Endothelial cell of umbilical vein (primary cell): ENCODE measurements at regions not wholly inside any gene's neighbourhood (a gene's known extent, or its start where the extent isn't known, plus 50 kb on each side); places are given as distances from the start of the nearest gene placed in this dataset.

Experiments used
- BruUV-seq: library from RNA; stranded (reverse); fragments of 400-500 nt; replicated peaks from 2 replicates; lab custom pipeline; 2021; lab: Mats Ljungman, UMichigan
- CTCF ChIA-PET: fragments of 300-600, 350-600 bp; sonication (Branson Sonifier 250); formaldehyde crosslinking; loops from one replicate; lab custom pipeline; 2021; ENCODE audit warnings: antibody characterized with exemption, inconsistent platforms; lab: Charles Lee
- POLR2A ChIA-PET: fragments of 300-600, 350-600 bp; sonication (Branson Sonifier 250); formaldehyde crosslinking; loops from one replicate; lab custom pipeline; 2021; ENCODE audit warnings: antibody characterized with exemption, inconsistent platforms; lab: Charles Lee
- DNase-seq: peaks from one replicate; pipeline ENCODE4 v3.0.0-alpha.2; 2011; ENCODE audit warnings: low read depth, low spot score
- FAIRE-seq: peaks from 2 replicates; lab custom pipeline; 2011; peaks lifted over from hg19 to GRCh38; lab: Jason Lieb, UNC
- H2AFZ ChIP-seq: 2 replicates; pipeline ENCODE4 v1.6.0; 2012; ENCODE audit warnings: low read depth, low read length, control low read depth, inconsistent platforms
- H3K27ac ChIP-seq: 2 replicates; pipeline ENCODE4 v1.5.1; 2011; ENCODE audit warnings: low read depth, mild to moderate bottlenecking, control low read depth, low read length, moderate library complexity; ENCODE audit not compliant: insufficient read depth
- H3K27me3 ChIP-seq, 2 experiments: 2 replicates each; pipeline versions ENCODE4 v1.6.0 to v1.6.1; 2011; ENCODE audit warnings: low read length in 2 of 2, mixed read lengths in 1 of 2; ENCODE audit not compliant: control insufficient read depth in 2 of 2, insufficient read depth in 2 of 2
- H3K36me3 ChIP-seq, 2 experiments: 2 replicates in 1 of 2; 3 replicates in 1 of 2; pipeline ENCODE4 v1.5.1; 2011; ENCODE audit warnings: low read length in 2 of 2, mild to moderate bottlenecking in 1 of 2, moderate library complexity in 1 of 2; ENCODE audit not compliant: control insufficient read depth in 2 of 2, insufficient read depth in 2 of 2; ENCODE audit errors: extremely low read depth in 1 of 2
- H3K4me1 ChIP-seq: 3 replicates; pipeline ENCODE4 v1.5.1; 2011; ENCODE audit warnings: mild to moderate bottlenecking, low read length; ENCODE audit not compliant: control insufficient read depth, insufficient read depth; ENCODE audit errors: extremely low read depth
- H3K4me2 ChIP-seq: 2 replicates; pipeline ENCODE4 v1.6.1; 2011; ENCODE audit warnings: low read length, control low read depth, mixed read lengths; ENCODE audit not compliant: insufficient read depth
- H3K4me3 ChIP-seq, 3 experiments: fragments of 200-600 bp in 1 of 3; sonication (generic), shearing (Covaris generic) in 1 of 3; replicated peaks in 1 of 3; 2 replicates each; pipeline ENCODE4 v1.5.1; 2011 to 2016; ENCODE audit warnings: control low read depth in 3 of 3, low read length in 3 of 3, mild to moderate bottlenecking in 2 of 3, inconsistent platforms in 1 of 3, low read depth in 1 of 3, moderate library complexity in 1 of 3; ENCODE audit not compliant: insufficient read depth in 1 of 3
- H3K79me2 ChIP-seq: 2 replicates; pipeline ENCODE4 v1.6.0; 2012; ENCODE audit warnings: low read length, inconsistent platforms; ENCODE audit not compliant: control insufficient read depth, insufficient read depth
- H3K9ac ChIP-seq: replicated peaks from 2 replicates; pipeline ENCODE3; 2011; ENCODE audit warnings: low read length, control low read depth; ENCODE audit not compliant: insufficient read depth; ENCODE audit errors: extremely low read depth
- H3K9me1 ChIP-seq: replicated peaks from 3 replicates; pipeline ENCODE4 v1.6.0; 2011; ENCODE audit warnings: mild to moderate bottlenecking, low read length; ENCODE audit not compliant: control insufficient read depth, insufficient read depth; ENCODE audit errors: extremely low read depth
- H3K9me3 ChIP-seq: replicated peaks from 2 replicates; pipeline ENCODE4 v1.5.1; 2012; ENCODE audit warnings: low read length, inconsistent platforms; ENCODE audit not compliant: control insufficient read depth, insufficient read depth
- H4K20me1 ChIP-seq: replicated peaks from 2 replicates; pipeline ENCODE3; 2011; ENCODE audit warnings: mild to moderate bottlenecking, low read length; ENCODE audit not compliant: control insufficient read depth, insufficient read depth; ENCODE audit errors: extremely low read depth
- CTCF ChIP-seq, 2 donors: IDR thresholded peaks; 1 replicate in 1 of 2; 2 replicates in 1 of 2; pipeline ENCODE4 v1.5.1; 2011; ENCODE audit warnings: low read length in 2 of 2, mild to moderate bottlenecking in 2 of 2, moderate library complexity in 2 of 2, control low read depth in 1 of 2, inconsistent platforms in 1 of 2, low read depth in 1 of 2; ENCODE audit not compliant: insufficient read depth in 1 of 2; ENCODE audit errors: extremely low read depth in 1 of 2
- EZH2 ChIP-seq: IDR thresholded peaks from 2 replicates; pipeline ENCODE4 v1.6.1; 2012; ENCODE audit warnings: borderline replicate concordance, low read depth, mild to moderate bottlenecking, moderate library complexity, low read length, inconsistent platforms; ENCODE audit not compliant: severe bottlenecking
- GATA2 ChIP-seq: IDR thresholded peaks from 2 replicates; pipeline ENCODE4 v1.7.0; 2011; ENCODE audit warnings: low read depth, mild to moderate bottlenecking, moderate library complexity, mixed read lengths, low read length; ENCODE audit not compliant: insufficient read length, insufficient read depth
- JUN ChIP-seq: IDR thresholded peaks from 2 replicates; pipeline ENCODE4 v1.6.1; 2011; ENCODE audit warnings: borderline replicate concordance, low read depth; ENCODE audit not compliant: insufficient read length, insufficient read depth
- POLR2AphosphoS5 ChIP-seq: IDR thresholded peaks from 2 replicates; pipeline ENCODE4 v1.6.1; 2012; ENCODE audit warnings: low read depth, mild to moderate bottlenecking, control low read depth, low read length, moderate library complexity; ENCODE audit not compliant: insufficient read depth
- dilution Hi-C: fragments of 300-500 bp; cut with MboI; formaldehyde crosslinking; loops from one replicate; pipeline ENCODE4 v1.15.0; 2019; ENCODE audit warnings: low sequenced_read_pairs; ENCODE audit not compliant: extremely low pct_ligation_motif_present
- intact Hi-C: fragments of 100-400 bp; cut with micrococcal nuclease; formaldehyde crosslinking; loops from one replicate; pipeline ENCODE4 v1.10.0; 2022
- TF ChIP-seq, protein P1 (sequence below): IDR thresholded peaks from 2 replicates; pipeline ENCODE4 v1.6.1; 2011; ENCODE audit not compliant: insufficient read depth, insufficient read length

DNA sequence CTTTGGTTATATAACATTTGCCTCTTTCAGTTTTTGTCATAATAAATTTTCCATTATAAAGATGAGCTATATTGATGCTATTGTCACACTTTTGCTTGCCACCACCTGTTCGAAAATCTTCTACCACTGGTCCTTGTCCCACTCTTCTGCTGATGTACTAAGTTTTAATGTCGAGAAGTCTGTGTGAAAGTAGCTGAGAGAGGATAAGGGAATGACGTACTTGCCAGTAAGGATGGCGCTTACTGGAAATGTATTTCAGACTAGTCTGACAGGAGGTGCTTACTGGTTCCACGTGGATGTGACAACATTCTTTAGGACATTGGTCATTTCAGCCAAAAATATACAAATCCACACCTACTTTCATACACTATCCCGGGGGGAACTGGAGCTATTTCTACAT, 132.7 kb upstream of the NR3C2 start:
- DNase-seq: no peak
- H4K20me1 ChIP-seq: no peaks in the 10 kb centered on the region
- intact Hi-C loops: no loop called here
- H3K9ac ChIP-seq: no peak overlapping the region
- no TSS peak for BruUV-seq
- H3K27me3 ChIP-seq: no peaks in the 10 kb centered on the region
- no peaks in the 10 kb centered on the region for H3K9me3 ChIP-seq
- TF ChIP-seq GATA2 (no peak), EZH2 (no peak), JUN (no peak), CTCF (IDR thresholded peaks at IDR 0.05; ENCODE audit: extremely low read depth in 1 of 2, insufficient read depth in 1 of 2, low read depth in 1 of 2, low read length in 2 of 2) (no peak), POLR2AphosphoS5 (no peak)
- TF ChIP-seq, protein P1, sequence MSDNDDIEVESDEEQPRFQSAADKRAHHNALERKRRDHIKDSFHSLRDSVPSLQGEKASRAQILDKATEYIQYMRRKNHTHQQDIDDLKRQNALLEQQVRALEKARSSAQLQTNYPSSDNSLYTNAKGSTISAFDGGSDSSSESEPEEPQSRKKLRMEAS: no peak
- no peak for FAIRE-seq
- dilution Hi-C loops: no loop called here
- H3K4me3 ChIP-seq: no peak overlapping the region
- H3K9me1 ChIP-seq: no peaks in the 10 kb centered on the region
- no peak overlapping the region for H3K4me2 ChIP-seq
- no peak overlapping the region for H3K27ac ChIP-seq
- H3K4me1 ChIP-seq: no peaks in the 10 kb centered on the region
- H3K36me3 ChIP-seq: no peaks in the 10 kb centered on the region
- H3K79me2 ChIP-seq: no peaks in the 10 kb centered on the region
- CTCF ChIA-PET: no interaction called here
- H2AFZ ChIP-seq: no peak overlapping the region
- POLR2A ChIA-PET: no interaction called here
